HEK293 (cell line): ENCODE measurements at regions not wholly inside any gene's neighbourhood (a gene's known extent, or its start where the extent isn't known, plus 50 kb on each side); places are given as distances from the start of the nearest gene placed in this dataset.
A peak's percentile ranks its signal among the peaks of the same experiment; 100 is the strongest.
"Not testable (repeated sequence)": the region's sequence is repeated elsewhere in the genome, so short reads cannot be mapped to it uniquely, and the experiment has no call there.

ENCODE experiments used
- CTCF ChIA-PET: fragments of 350-600 bp; formaldehyde crosslinking; extraction: SDS; loops from one replicate; lab custom pipeline; 2021; ENCODE audit warnings: antibody characterized with exemption; lab: Yijun Ruan, JAX
- POLR2A ChIA-PET: fragments of 300-600 bp; formaldehyde crosslinking; extraction: SDS; loops from one replicate; lab custom pipeline; 2020; ENCODE audit warnings: antibody characterized with exemption, inconsistent platforms; lab: Yijun Ruan, JAX
- H3K27ac ChIP-seq: fragments of 200-500 bp; sonication (Bioruptor generic); 2 replicates; pipeline ENCODE4 v1.5.1; 2014; ENCODE audit warnings: low read depth, low read length, control low read depth, inconsistent platforms; ENCODE audit errors: extremely low read depth
- H3K36me3 ChIP-seq, 2 experiments: fragments of 200-500 bp in 1 of 2; sonication (Bioruptor generic) in 1 of 2; 1 replicate in 1 of 2; 2 replicates in 1 of 2; pipeline ENCODE4 v1.5.1; 2014 to 2017; ENCODE audit warnings: inconsistent platforms in 2 of 2, low read length in 2 of 2; ENCODE audit not compliant: control insufficient read depth in 2 of 2, insufficient read depth in 1 of 2
- H3K4me1 ChIP-seq: fragments of 200-500 bp; sonication (Bioruptor generic); 2 replicates; pipeline ENCODE4 v1.5.1; 2014; ENCODE audit warnings: mild to moderate bottlenecking, low read length, inconsistent platforms; ENCODE audit not compliant: control insufficient read depth, insufficient read depth
- H3K4me3 ChIP-seq: 2 replicates; pipeline ENCODE4 v1.5.1; 2011; ENCODE audit warnings: low read depth, mild to moderate bottlenecking, control low read depth, low read length, moderate library complexity
- H3K9me3 ChIP-seq: fragments of 200-500 bp; sonication (Bioruptor generic); 2 replicates; pipeline ENCODE4 v1.5.1; 2014; ENCODE audit warnings: low read depth, low read length, inconsistent platforms; ENCODE audit not compliant: control insufficient read depth, insufficient read depth
- BCL11A ChIP-seq: fragments of 450-650 bp; formaldehyde crosslinking; IDR thresholded peaks from 2 replicates; pipeline ENCODE4 v1.5.1; 2016; ENCODE audit warnings: low read depth, missing biosample characterization, missing genetic modification characterization
- GLIS2 ChIP-seq: fragments of 450-650 bp; formaldehyde crosslinking; IDR thresholded peaks from 2 replicates; pipeline ENCODE4 v1.5.1; 2016; ENCODE audit warnings: missing biosample characterization, missing genetic modification characterization
- HOXA7 ChIP-seq: sonication (generic); formaldehyde crosslinking; IDR thresholded peaks from 2 replicates; pipeline ENCODE4 v1.8.1; 2022; ENCODE audit warnings: missing genetic modification reagents, borderline replicate concordance
- PRDM1 ChIP-seq: fragments of 450-650 bp; formaldehyde crosslinking; IDR thresholded peaks from 2 replicates; pipeline ENCODE4; 2016; ENCODE audit warnings: missing biosample characterization, missing genetic modification characterization
- ZBTB1 ChIP-seq: fragments of 450-650 bp; formaldehyde crosslinking; IDR thresholded peaks from 2 replicates; pipeline ENCODE4 v1.5.1; 2016; ENCODE audit warnings: missing biosample characterization, missing genetic modification characterization
- ZFP69B ChIP-seq: fragments of 450-650 bp; formaldehyde crosslinking; IDR thresholded peaks from 2 replicates; pipeline ENCODE4 v1.5.1; 2016; ENCODE audit warnings: missing biosample characterization, missing genetic modification characterization
- ZNF10 ChIP-seq: fragments of 450-650 bp; formaldehyde crosslinking; IDR thresholded peaks from 2 replicates; pipeline ENCODE4 v1.5.1; 2017; ENCODE audit warnings: missing biosample characterization, missing genetic modification characterization
- ZNF221 ChIP-seq: fragments of 450-650 bp; formaldehyde crosslinking; IDR thresholded peaks from 2 replicates; pipeline ENCODE4 v1.5.1; 2017; ENCODE audit warnings: missing biosample characterization, missing genetic modification characterization, borderline replicate concordance
- ZNF223 ChIP-seq: fragments of 450-650 bp; formaldehyde crosslinking; IDR thresholded peaks from 2 replicates; pipeline ENCODE4 v1.5.1; 2016; ENCODE audit warnings: missing biosample characterization, missing genetic modification characterization
- ZNF292 ChIP-seq: fragments of 450-650 bp; formaldehyde crosslinking; IDR thresholded peaks from 2 replicates; pipeline ENCODE4 v1.5.1; 2016; ENCODE audit warnings: low read depth, missing biosample characterization, missing genetic modification characterization, borderline replicate concordance
- ZNF366 ChIP-seq: fragments of 450-650 bp; formaldehyde crosslinking; conservative IDR thresholded peaks from 2 replicates; pipeline ENCODE4 v1.5.1; 2016; ENCODE audit warnings: missing biosample characterization, missing genetic modification characterization
- ZNF433 ChIP-seq: fragments of 450-650 bp; formaldehyde crosslinking; IDR thresholded peaks from 2 replicates; pipeline ENCODE4 v1.5.1; 2016; ENCODE audit warnings: missing biosample characterization, missing genetic modification characterization, low read depth
- ZNF596 ChIP-seq: fragments of 450-650 bp; IDR thresholded peaks from 2 replicates; pipeline ENCODE4 v1.5.0; 2018; ENCODE audit warnings: missing biosample characterization, mild to moderate bottlenecking, missing genetic modification characterization, moderate library complexity
- ZNF626 ChIP-seq: fragments of 450-650 bp; sonication (Bioruptor Pico); formaldehyde crosslinking; IDR thresholded peaks from 2 replicates; pipeline ENCODE4 v1.5.1; 2018; ENCODE audit warnings: missing biosample characterization, missing genetic modification characterization, inconsistent platforms
- ZNF654 ChIP-seq: fragments of 450-650 bp; formaldehyde crosslinking; IDR thresholded peaks from 2 replicates; pipeline ENCODE4 v1.5.1; 2016; ENCODE audit warnings: low read depth, missing biosample characterization, missing genetic modification characterization
- ZNF660 ChIP-seq: fragments of 450-650 bp; IDR thresholded peaks from 2 replicates; pipeline ENCODE4 v1.5.1; 2018; ENCODE audit warnings: missing biosample characterization, mild to moderate bottlenecking, missing genetic modification characterization
- TF ChIP-seq, protein P1 (sequence below): fragments of 450-650 bp; formaldehyde crosslinking; IDR thresholded peaks from 2 replicates; pipeline ENCODE4 v1.5.1; 2017; ENCODE audit warnings: missing biosample characterization, missing genetic modification characterization
- TF ChIP-seq, protein P2 (sequence below): fragments of 450-650 bp; formaldehyde crosslinking; IDR thresholded peaks from 2 replicates; pipeline ENCODE4 v1.5.1; 2016; ENCODE audit warnings: missing biosample characterization, missing genetic modification characterization
- TF ChIP-seq, protein P3 (sequence below): fragments of 450-650 bp; formaldehyde crosslinking; IDR thresholded peaks from 2 replicates; pipeline ENCODE4 v1.5.1; 2016; ENCODE audit warnings: missing biosample characterization, missing genetic modification characterization
- TF ChIP-seq, protein P4 (sequence below): sonication (generic); formaldehyde crosslinking; IDR thresholded peaks from 2 replicates; pipeline ENCODE4 v1.8.1; 2022; ENCODE audit warnings: mild to moderate bottlenecking, moderate library complexity, missing genetic modification reagents

DNA sequence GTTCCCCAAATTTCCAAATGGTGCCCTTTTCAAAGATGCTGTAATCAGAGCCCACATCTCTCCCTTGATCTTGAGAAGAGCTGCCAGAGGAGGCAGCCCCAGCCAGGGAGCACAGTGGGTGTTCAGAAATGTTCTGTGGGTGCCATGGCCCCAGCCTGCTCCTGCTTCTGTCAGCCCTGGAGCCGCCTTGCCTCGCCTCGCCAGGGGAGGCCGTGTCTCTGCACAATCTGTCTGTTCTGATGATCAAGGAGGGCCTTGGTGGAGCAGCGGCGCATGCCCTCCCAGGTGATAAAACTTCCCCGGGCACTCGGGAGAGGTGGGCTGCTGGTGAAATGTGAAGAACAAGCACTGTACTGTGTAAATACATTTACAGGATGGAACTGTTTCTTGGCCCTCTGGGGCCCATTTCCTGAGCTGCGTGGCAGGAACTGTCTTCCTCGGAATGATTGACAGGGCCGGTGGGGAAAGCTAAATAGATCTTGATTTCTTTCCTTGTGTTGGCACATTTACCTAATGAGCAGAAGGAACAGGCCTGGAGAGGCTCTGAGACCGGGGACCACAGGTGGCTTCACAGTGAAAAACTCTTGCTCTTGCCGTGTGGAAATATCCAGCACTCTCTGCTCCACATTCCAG lies 207.8 kb upstream of the PODXL start:
- Histone ChIP-seq H3K4me3 (no peak overlapping the region), H3K4me1 (no peaks in the 10 kb centered on the region), H3K36me3 (no peaks in the 10 kb centered on the region), H3K27ac (no peak overlapping the region), H3K9me3 (no peaks in the 10 kb centered on the region)
- POLR2A ChIA-PET: no interaction called here
- CTCF ChIA-PET: interaction anchor here (0.7 kb wide), 1 partner anchor 8 kb away, joined by 3 read pairs; no protein-coding TSS in a partner anchor
- TF ChIP-seq ZFP69B: no peak
- TF ChIP-seq BCL11A (tag by site-specific recombination): no peak
- TF ChIP-seq ZNF292 (tag by site-specific recombination): no peak
- no peak for TF ChIP-seq ZNF626 (tag by site-specific recombination)
- TF ChIP-seq HOXA7 (CRISPR knock-in tag): no peak
- no peak for TF ChIP-seq ZNF221 (tag by site-specific recombination)
- no peak for TF ChIP-seq GLIS2 (tag by site-specific recombination)

DNA sequence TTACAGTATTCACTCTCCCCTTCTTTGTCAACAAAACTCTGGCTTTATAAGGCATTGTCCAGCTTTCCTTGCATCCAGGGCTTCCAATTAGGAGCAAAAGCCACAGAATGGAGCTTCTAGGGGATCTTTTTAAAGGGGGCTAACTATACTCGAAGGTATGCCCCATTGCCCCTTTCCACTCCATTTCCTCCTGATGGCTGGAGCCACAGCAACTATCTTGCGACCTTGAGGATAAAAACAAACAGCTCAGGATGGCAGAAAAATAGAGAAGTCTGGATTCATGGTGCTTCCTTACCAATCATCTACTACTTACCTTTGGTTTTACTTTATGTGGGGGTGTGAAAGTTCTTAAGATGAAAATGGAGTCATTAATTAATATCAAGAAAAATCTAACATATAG lies 206.3 kb upstream of the PODXL start:
- Histone ChIP-seq H3K36me3 (no peaks in the 10 kb centered on the region), H3K27ac (no peak overlapping the region), H3K4me3 (no peak overlapping the region)
- ChIA-PET POLR2A (no interaction called here), CTCF (interaction anchor here (1.1 kb wide), 1 partner anchor 9 kb away, joined by 3 read pairs; no protein-coding TSS in a partner anchor)
- TF ChIP-seq ZBTB1 (tag by site-specific recombination) (no peak), ZNF433 (tag by site-specific recombination) (no peak)
- TF ChIP-seq, protein P1, sequence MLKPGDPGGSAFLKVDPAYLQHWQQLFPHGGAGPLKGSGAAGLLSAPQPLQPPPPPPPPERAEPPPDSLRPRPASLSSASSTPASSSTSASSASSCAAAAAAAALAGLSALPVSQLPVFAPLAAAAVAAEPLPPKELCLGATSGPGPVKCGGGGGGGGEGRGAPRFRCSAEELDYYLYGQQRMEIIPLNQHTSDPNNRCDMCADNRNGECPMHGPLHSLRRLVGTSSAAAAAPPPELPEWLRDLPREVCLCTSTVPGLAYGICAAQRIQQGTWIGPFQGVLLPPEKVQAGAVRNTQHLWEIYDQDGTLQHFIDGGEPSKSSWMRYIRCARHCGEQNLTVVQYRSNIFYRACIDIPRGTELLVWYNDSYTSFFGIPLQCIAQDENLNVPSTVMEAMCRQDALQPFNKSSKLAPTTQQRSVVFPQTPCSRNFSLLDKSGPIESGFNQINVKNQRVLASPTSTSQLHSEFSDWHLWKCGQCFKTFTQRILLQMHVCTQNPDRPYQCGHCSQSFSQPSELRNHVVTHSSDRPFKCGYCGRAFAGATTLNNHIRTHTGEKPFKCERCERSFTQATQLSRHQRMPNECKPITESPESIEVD (tag by site-specific recombination): no peak
- TF ChIP-seq, all 188 proteins: peak for 0
- Histone ChIP-seq H3K9me3 (no peaks in the 10 kb centered on the region), H3K4me1 (no peaks in the 10 kb centered on the region)

DNA sequence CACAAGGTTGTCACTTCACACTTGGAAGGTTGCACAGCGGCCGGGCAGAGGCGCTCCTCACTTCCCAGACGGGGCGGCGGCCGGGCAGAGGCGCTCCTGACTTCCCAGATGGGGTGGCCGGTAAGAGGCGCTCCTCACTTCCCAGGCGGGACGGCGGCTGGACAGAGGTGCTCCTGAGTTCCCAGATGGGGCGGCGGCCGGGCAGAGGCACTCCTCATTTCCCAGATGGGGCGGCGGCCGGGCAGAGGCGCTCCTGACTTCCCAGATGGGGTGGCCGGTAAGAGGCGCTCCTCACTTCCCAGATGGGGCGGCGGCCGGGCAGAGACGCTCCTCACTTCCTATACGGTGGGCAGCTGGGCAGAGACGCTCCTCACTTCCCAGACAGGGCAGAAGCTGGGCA lies 199.4 kb upstream of the PODXL start:
- POLR2A ChIA-PET, H3K4me1 ChIP-seq, H3K4me3 ChIP-seq, H3K36me3 ChIP-seq, H3K27ac ChIP-seq, H3K9me3 ChIP-seq: not testable (repeated sequence)
- CTCF ChIA-PET: interaction anchor here (0.6 to 1.2 kb wide), 4 partner anchors 16 to 851 kb away, joined by 3 to 5 read pairs (median 4); no protein-coding TSS in a partner anchor

DNA sequence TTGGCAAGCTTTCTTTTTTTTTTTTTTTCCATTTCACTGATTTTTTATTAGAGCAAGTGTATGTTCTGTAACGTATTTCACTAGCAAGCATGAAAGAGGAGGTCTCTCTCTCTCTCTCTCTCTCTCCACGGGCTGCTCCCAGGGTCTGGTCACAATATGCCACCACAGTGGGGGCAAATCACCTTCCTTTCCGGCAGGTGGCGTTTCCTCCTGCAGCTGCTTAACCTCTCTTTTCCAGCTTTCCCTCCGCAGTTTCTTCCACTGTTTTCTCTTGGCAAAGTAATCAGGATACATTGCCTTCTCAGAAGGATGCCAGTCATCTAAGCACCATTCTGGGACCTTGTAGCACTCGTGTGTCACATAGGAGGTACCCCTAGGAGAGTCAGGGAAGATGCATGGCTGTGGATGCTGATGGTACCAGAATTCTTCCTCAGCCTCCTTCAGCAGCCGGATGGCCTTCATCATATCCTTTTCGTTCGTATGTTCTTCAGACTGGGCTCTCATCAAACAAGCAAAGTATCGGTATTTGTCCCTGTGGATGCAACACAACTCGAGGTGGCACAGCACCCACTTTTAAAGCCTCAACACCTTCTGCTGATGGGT lies 197.3 kb upstream of the PODXL start:
- H3K27ac ChIP-seq: no peak overlapping the region
- TF ChIP-seq ZNF596 (tag by site-specific recombination) (peak; percentile 37; the same call in 1 of the 2 replicates), ZNF366 (no peak), PRDM1 (tag by site-specific recombination) (peak; percentile 77), ZNF10 (0 out of 2 replicates have a peak, but pooled peaks have one; percentile 38), ZNF654 (tag by site-specific recombination) (peak; percentile 9; the same call in 1 of the 2 replicates), ZNF223 (tag by site-specific recombination) (no peak), ZNF660 (tag by site-specific recombination) (0 out of 2 replicates have a peak, but pooled peaks have one; percentile 23)
- TF ChIP-seq, protein P2, sequence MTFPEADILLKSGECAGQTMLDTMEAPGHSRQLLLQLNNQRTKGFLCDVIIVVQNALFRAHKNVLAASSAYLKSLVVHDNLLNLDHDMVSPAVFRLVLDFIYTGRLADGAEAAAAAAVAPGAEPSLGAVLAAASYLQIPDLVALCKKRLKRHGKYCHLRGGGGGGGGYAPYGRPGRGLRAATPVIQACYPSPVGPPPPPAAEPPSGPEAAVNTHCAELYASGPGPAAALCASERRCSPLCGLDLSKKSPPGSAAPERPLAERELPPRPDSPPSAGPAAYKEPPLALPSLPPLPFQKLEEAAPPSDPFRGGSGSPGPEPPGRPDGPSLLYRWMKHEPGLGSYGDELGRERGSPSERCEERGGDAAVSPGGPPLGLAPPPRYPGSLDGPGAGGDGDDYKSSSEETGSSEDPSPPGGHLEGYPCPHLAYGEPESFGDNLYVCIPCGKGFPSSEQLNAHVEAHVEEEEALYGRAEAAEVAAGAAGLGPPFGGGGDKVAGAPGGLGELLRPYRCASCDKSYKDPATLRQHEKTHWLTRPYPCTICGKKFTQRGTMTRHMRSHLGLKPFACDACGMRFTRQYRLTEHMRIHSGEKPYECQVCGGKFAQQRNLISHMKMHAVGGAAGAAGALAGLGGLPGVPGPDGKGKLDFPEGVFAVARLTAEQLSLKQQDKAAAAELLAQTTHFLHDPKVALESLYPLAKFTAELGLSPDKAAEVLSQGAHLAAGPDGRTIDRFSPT: no peak
- TF ChIP-seq, protein P3, sequence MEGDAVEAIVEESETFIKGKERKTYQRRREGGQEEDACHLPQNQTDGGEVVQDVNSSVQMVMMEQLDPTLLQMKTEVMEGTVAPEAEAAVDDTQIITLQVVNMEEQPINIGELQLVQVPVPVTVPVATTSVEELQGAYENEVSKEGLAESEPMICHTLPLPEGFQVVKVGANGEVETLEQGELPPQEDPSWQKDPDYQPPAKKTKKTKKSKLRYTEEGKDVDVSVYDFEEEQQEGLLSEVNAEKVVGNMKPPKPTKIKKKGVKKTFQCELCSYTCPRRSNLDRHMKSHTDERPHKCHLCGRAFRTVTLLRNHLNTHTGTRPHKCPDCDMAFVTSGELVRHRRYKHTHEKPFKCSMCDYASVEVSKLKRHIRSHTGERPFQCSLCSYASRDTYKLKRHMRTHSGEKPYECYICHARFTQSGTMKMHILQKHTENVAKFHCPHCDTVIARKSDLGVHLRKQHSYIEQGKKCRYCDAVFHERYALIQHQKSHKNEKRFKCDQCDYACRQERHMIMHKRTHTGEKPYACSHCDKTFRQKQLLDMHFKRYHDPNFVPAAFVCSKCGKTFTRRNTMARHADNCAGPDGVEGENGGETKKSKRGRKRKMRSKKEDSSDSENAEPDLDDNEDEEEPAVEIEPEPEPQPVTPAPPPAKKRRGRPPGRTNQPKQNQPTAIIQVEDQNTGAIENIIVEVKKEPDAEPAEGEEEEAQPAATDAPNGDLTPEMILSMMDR (tag by site-specific recombination): peak; percentile 47; the same call in 1 of the 2 replicates
- TF ChIP-seq, protein P4, sequence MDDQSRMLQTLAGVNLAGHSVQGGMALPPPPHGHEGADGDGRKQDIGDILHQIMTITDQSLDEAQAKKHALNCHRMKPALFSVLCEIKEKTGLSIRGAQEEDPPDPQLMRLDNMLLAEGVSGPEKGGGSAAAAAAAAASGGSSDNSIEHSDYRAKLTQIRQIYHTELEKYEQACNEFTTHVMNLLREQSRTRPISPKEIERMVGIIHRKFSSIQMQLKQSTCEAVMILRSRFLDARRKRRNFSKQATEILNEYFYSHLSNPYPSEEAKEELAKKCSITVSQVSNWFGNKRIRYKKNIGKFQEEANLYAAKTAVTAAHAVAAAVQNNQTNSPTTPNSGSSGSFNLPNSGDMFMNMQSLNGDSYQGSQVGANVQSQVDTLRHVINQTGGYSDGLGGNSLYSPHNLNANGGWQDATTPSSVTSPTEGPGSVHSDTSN (CRISPR knock-in tag): no peak
- H3K36me3 ChIP-seq: no peaks in the 10 kb centered on the region
- no peak overlapping the region for H3K4me3 ChIP-seq
- CTCF ChIA-PET: interaction anchor here (0.6 to 1.4 kb wide), 13 partner anchors 9 to 461 kb away, joined by 3 to 8 read pairs (median 3); no protein-coding TSS in a partner anchor
- H3K9me3 ChIP-seq: no peaks in the 10 kb centered on the region
- POLR2A ChIA-PET: no interaction called here
- H3K4me1 ChIP-seq: no peaks in the 10 kb centered on the region
